Esophagus squamous epithelium (tissue), 5 donors: ENCODE measurements at regions not wholly inside any gene's neighbourhood (a gene's known extent, or its start where the extent isn't known, plus 50 kb on each side); places are given as distances from the start of the nearest gene placed in this dataset.
A peak's percentile ranks its signal among the peaks of the same experiment; 100 is the strongest.

Experiments
- DNase-seq: peaks from one replicate; lab custom pipeline; 2025; lab: John Stamatoyannopoulos, UW
- H3K27ac ChIP-seq, 4 donors: fragments of 200-600 bp; sonication (generic); one replicate each; pipeline ENCODE4 v1.5.1; 2016 to 2019; ENCODE audit warnings: mild to moderate bottlenecking in 1 of 4
- H3K27me3 ChIP-seq, 4 donors: fragments of 200-600 bp; sonication (generic); 1 replicate in 3 of 4; 2 replicates in 1 of 4; pipeline versions ENCODE4 v1.5.1 to v1.6.0; 2017 to 2021; ENCODE audit warnings: antibody characterized with exemption in 1 of 4
- H3K36me3 ChIP-seq, 3 donors: fragments of 200-600 bp; sonication (generic); one replicate each; pipeline ENCODE4 v1.5.1; 2016 to 2019
- H3K4me1 ChIP-seq, 3 donors: fragments of 200-600 bp; sonication (generic); one replicate each; pipeline ENCODE4 v1.5.1; 2017 to 2019
- H3K4me3 ChIP-seq, 4 donors: fragments of 200-600 bp; sonication (generic); 1 replicate in 3 of 4; 2 replicates in 1 of 4; pipeline ENCODE4 v1.5.1; 2016 to 2019; ENCODE audit warnings: mild to moderate bottlenecking in 2 of 4, moderate library complexity in 1 of 4
- H3K9me3 ChIP-seq, 3 donors: fragments of 200-600 bp; sonication (generic); one replicate each; pipeline ENCODE4 v1.5.1; 2016 to 2019
- CTCF ChIP-seq, 6 experiments: fragments of 450-650 bp in 4 of 6; fragments of 200-600 bp in 2 of 6; sonication (generic) in 2 of 6; IDR thresholded peaks; one replicate each; pipeline ENCODE4 v1.5.1; 2016 to 2019; ENCODE audit warnings: antibody characterized with exemption in 6 of 6, mild to moderate bottlenecking in 4 of 6, moderate library complexity in 4 of 6
- POLR2A ChIP-seq, 4 donors: fragments of 450-650 bp; IDR thresholded peaks; one replicate each; pipeline ENCODE4 v1.6.1; 2017; ENCODE audit warnings: antibody characterized with exemption in 4 of 4, mild to moderate bottlenecking in 4 of 4, moderate library complexity in 3 of 4
- WGBS, 2 donors: methylation state at CpG; one replicate each; pipeline ENCODE4 v1.1.5; 2018; 5-methylcytosine and 5-hydroxymethylcytosine counted together
- intact Hi-C: fragments of 100-400 bp; cut with DNase I; formaldehyde crosslinking; loops from one replicate; pipeline ENCODE4 v1.15.0; 2022
- donor health status: DM: yes; HTN: yes; CAD: no.

GRCh38 chr2:147538088-147538487 is 306.7 kb upstream of the ACVR2A start:
- intact Hi-C loops: no loop called here

GRCh38 chr2:147531269-147531668 is 313.6 kb upstream of the ACVR2A start:
- TF ChIP-seq CTCF (IDR thresholded peaks at IDR 0.05) (no peak), POLR2A (IDR thresholded peaks at IDR 0.05) (no peak)
- Histone ChIP-seq H3K4me3 (no peak overlapping the region), H3K9me3 (no peaks in the 10 kb centered on the region), H3K27ac (no peak overlapping the region), H3K4me1 (peaks cover 0 to 7% (median under 1%) of the 10 kb centered on the region in 3 donors), H3K27me3 (no peaks in the 10 kb centered on the region), H3K36me3 (no peaks in the 10 kb centered on the region)
- 40 to 68% methylated on average over 3 of the region's 3 CpGs for WGBS, 2 donors
- intact Hi-C loops: no loop called here
- no peak for DNase-seq

More at GRCh38 chr2:147538088-147538487, 306.7 kb upstream of the ACVR2A start:
- TF ChIP-seq CTCF (IDR thresholded peaks at IDR 0.05) (no peak), POLR2A (IDR thresholded peaks at IDR 0.05) (no peak)
- 0 to 38% methylated on average over 1 of the region's 1 CpG for WGBS, 2 donors
- no peak for DNase-seq
- Histone ChIP-seq H3K4me1 (no peaks in the 10 kb centered on the region), H3K4me3 (no peak overlapping the region), H3K9me3 (no peaks in the 10 kb centered on the region), H3K36me3 (no peaks in the 10 kb centered on the region), H3K27ac (no peak overlapping the region), H3K27me3 (no peaks in the 10 kb centered on the region)

GRCh38 chr2:147530033-147530432 is 314.8 kb upstream of the ACVR2A start:
- Histone ChIP-seq H3K4me1 (peaks cover 0 to 19% (median 10%) of the 10 kb centered on the region in 3 donors), H3K27ac (no peak overlapping the region), H3K4me3 (no peak overlapping the region), H3K27me3 (no peaks in the 10 kb centered on the region), H3K36me3 (no peaks in the 10 kb centered on the region), H3K9me3 (no peaks in the 10 kb centered on the region)
- no peak for DNase-seq
- WGBS, 2 donors: 39 to 51% methylated on average over 3 of the region's 3 CpGs
- intact Hi-C loops: no loop called here
- TF ChIP-seq POLR2A (IDR thresholded peaks at IDR 0.05) (no peak), CTCF (IDR thresholded peaks at IDR 0.05) (no peak)

- intact Hi-C loops: no loop called here
- DNase-seq: no peak
- no peaks in the 10 kb centered on the region for H3K27me3 ChIP-seq
- H3K4me1 ChIP-seq: peaks cover 0 to 21% (median 10%) of the 10 kb centered on the region in 3 donors
- no peaks in the 10 kb centered on the region for H3K9me3 ChIP-seq
- H3K4me3 ChIP-seq: no peak overlapping the region
- TF ChIP-seq POLR2A (IDR thresholded peaks at IDR 0.05): no peak
- TF ChIP-seq CTCF (IDR thresholded peaks at IDR 0.05): no peak
- H3K27ac ChIP-seq: no peak overlapping the region
- no peaks in the 10 kb centered on the region for H3K36me3 ChIP-seq
- 14 to 21% methylated on average over 3 of the region's 3 CpGs for WGBS, 2 donors
Observed at GRCh38 chr2:147525819-147526489, 318.9 kb upstream of the ACVR2A start.

- Histone ChIP-seq H3K4me3 (no peak overlapping the region), H3K9me3 (no peaks in the 10 kb centered on the region), H3K4me1 (peaks cover 0 to 15% (median 10%) of the 10 kb centered on the region in 3 donors), H3K27ac (peak overlapping the region in 1 of 4 donors; percentile 16), H3K36me3 (no peaks in the 10 kb centered on the region), H3K27me3 (no peaks in the 10 kb centered on the region)
- 37 to 58% methylated on average over 3 of the region's 3 CpGs for WGBS, 2 donors
- TF ChIP-seq CTCF (IDR thresholded peaks at IDR 0.05): no peak
- TF ChIP-seq POLR2A (IDR thresholded peaks at IDR 0.05): no peak
- DNase-seq: no peak
- intact Hi-C loops: no loop called here
Observed at GRCh38 chr2:147524912-147525311, 319.9 kb upstream of the ACVR2A start.
